Vagina (tissue), 2 donors: ENCODE measurements at regions not wholly inside any gene's neighbourhood (a gene's known extent, or its start where the extent isn't known, plus 50 kb on each side); places are given as distances from the start of the nearest gene placed in this dataset.

Experiments used
- POLR2A ChIP-seq, 2 donors: fragments of 450-650 bp; IDR thresholded peaks; one replicate each; pipeline ENCODE4 v1.6.1; 2017; ENCODE audit warnings: antibody characterized with exemption in 2 of 2, mild to moderate bottlenecking in 2 of 2, moderate library complexity in 2 of 2
- POLR2AphosphoS5 ChIP-seq, 2 donors: sonication (generic); formaldehyde crosslinking; IDR thresholded peaks; one replicate each; pipeline ENCODE4 v1.9.0; 2017; ENCODE audit warnings: antibody characterized with exemption in 2 of 2, mild to moderate bottlenecking in 2 of 2, low read depth in 1 of 2; ENCODE audit not compliant: insufficient read depth in 1 of 2
- TF ChIP-seq, protein P1 (sequence below), 3 experiments: fragments of 450-650 bp in 2 of 3; fragments of 200-600 bp in 1 of 3; sonication (generic) in 1 of 3; IDR thresholded peaks; one replicate each; pipeline ENCODE4 v1.5.1; 2017 to 2019; ENCODE audit warnings: antibody characterized with exemption in 3 of 3, mild to moderate bottlenecking in 2 of 3, moderate library complexity in 2 of 3

DNA sequence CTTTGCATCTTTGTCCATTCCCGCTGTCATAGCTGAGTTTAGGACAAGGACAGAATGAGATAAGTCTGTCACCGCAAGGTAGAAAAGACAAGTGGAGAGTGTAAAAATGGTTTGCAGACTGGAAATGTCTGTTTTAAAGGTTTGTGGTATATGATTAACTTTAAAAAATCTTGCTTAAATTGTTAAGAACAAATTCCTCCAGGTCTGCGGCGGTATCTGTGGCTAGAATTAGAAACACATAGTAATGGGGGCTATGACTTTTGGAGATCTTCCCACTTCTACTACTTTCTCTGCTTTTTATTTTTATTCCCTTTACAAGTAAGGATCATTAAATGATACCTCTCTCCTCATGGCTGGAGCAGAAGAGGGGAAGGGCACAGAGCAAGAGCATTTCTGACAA lies 92.2 kb downstream of the MID1IP1 start:
- TF ChIP-seq, protein P1, sequence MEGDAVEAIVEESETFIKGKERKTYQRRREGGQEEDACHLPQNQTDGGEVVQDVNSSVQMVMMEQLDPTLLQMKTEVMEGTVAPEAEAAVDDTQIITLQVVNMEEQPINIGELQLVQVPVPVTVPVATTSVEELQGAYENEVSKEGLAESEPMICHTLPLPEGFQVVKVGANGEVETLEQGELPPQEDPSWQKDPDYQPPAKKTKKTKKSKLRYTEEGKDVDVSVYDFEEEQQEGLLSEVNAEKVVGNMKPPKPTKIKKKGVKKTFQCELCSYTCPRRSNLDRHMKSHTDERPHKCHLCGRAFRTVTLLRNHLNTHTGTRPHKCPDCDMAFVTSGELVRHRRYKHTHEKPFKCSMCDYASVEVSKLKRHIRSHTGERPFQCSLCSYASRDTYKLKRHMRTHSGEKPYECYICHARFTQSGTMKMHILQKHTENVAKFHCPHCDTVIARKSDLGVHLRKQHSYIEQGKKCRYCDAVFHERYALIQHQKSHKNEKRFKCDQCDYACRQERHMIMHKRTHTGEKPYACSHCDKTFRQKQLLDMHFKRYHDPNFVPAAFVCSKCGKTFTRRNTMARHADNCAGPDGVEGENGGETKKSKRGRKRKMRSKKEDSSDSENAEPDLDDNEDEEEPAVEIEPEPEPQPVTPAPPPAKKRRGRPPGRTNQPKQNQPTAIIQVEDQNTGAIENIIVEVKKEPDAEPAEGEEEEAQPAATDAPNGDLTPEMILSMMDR (IDR thresholded peaks at IDR 0.05), result no peak
- TF ChIP-seq POLR2A (IDR thresholded peaks at IDR 0.05), result no peak
- TF ChIP-seq POLR2AphosphoS5 (IDR thresholded peaks at IDR 0.05; ENCODE audit: insufficient read depth in 1 of 2, low read depth in 1 of 2), result no peak
